A549 (cell line): ENCODE measurements at regions not wholly inside any gene's neighbourhood (a gene's known extent, or its start where the extent isn't known, plus 50 kb on each side); places are given as distances from the start of the nearest gene placed in this dataset.

ENCODE experiments used
- ATAC-seq, 2 experiments: fragments of 200-7000 bp in 1 of 2; fragments of >200 bp in 1 of 2; cut with Nextera tagmentation in 1 of 2; cut with Tn5 transposase in 1 of 2; 3 replicates each; pipeline versions ENCODE4 v1.8.0 to v1.9.1; 2018 to 2020; ENCODE audit warnings: mild to moderate bottlenecking in 1 of 2, moderate library complexity in 1 of 2
- CTCF ChIA-PET: fragments of 300-600 bp; sonication (Branson Sonifier 250); formaldehyde crosslinking; extraction: SDS; loops from one replicate; lab custom pipeline; 2021; ENCODE audit warnings: antibody characterized with exemption, inconsistent platforms; lab: Yijun Ruan, JAX
- POLR2A ChIA-PET: fragments of 350-600 bp; formaldehyde crosslinking; extraction: SDS; loops from one replicate; lab custom pipeline; 2021; ENCODE audit warnings: antibody characterized with exemption, inconsistent platforms; lab: Yijun Ruan, JAX
- DNase-seq, 2 experiments: peaks; one replicate each; pipeline versions ENCODE4 v3.0.0 to v3.0.0-alpha.2; 2011 to 2016; ENCODE audit warnings: low read depth in 1 of 2, low spot score in 1 of 2
- FAIRE-seq: peaks from 2 replicates; lab custom pipeline; 2011; peaks lifted over from hg19 to GRCh38; lab: Jason Lieb, UNC
- H3K27ac ChIP-seq, 2 experiments: fragments of >200 bp; sonication (Bioruptor Twin); formaldehyde crosslinking; 3 replicates each; pipeline ENCODE4 v1.5.1; 2016 to 2017
- H3K4me1 ChIP-seq: fragments of >200 bp; sonication (Bioruptor Twin); formaldehyde crosslinking; 3 replicates; pipeline ENCODE4 v1.6.1; 2016
- H3K4me2 ChIP-seq: fragments of >200 bp; sonication (Bioruptor Twin); formaldehyde crosslinking; 3 replicates; pipeline ENCODE4 v1.6.1; 2016
- H3K4me3 ChIP-seq: fragments of >200 bp; sonication (Bioruptor Twin); formaldehyde crosslinking; 3 replicates; pipeline ENCODE4 v1.5.1; 2016
- H3K9me3 ChIP-seq: fragments of >200 bp; sonication (Bioruptor Twin); formaldehyde crosslinking; 3 replicates; pipeline ENCODE4 v1.6.1; 2016
- BCL3 ChIP-seq: fragments of >200 bp; sonication (Bioruptor Twin); formaldehyde crosslinking; IDR thresholded peaks from 3 replicates; pipeline ENCODE4 v1.6.1; 2016
- CBX2 ChIP-seq: fragments of 200-600 bp; sonication (generic); IDR thresholded peaks from 2 replicates; pipeline ENCODE4 v1.6.1; 2016; ENCODE audit warnings: low read depth, mild to moderate bottlenecking, borderline replicate concordance
- CBX8 ChIP-seq: fragments of 200-600 bp; sonication (generic); IDR thresholded peaks from 2 replicates; pipeline ENCODE4 v1.6.1; 2016
- CHD4 ChIP-seq: fragments of 200-600 bp; sonication (generic); IDR thresholded peaks from 2 replicates; pipeline ENCODE4 v1.6.1; 2016; ENCODE audit warnings: antibody characterized with exemption, mild to moderate bottlenecking, borderline replicate concordance
- ELK1 ChIP-seq: fragments of 150-350 bp; IDR thresholded peaks from 2 replicates; pipeline ENCODE4 v1.6.1; 2014; ENCODE audit warnings: low read depth, mild to moderate bottlenecking, low read length
- EP300 ChIP-seq, 2 experiments: fragments of >200 bp; sonication (Bioruptor Twin); formaldehyde crosslinking; IDR thresholded peaks; 2 replicates in 1 of 2; 3 replicates in 1 of 2; pipeline ENCODE4 v1.6.1; 2016 to 2017
- HEYL ChIP-seq: fragments of 250-450 bp; sonication (Bioruptor Pico); IDR thresholded peaks from 2 replicates; pipeline ENCODE4 v1.8.0; 2021; ENCODE audit warnings: mild to moderate bottlenecking, moderate library complexity
- HMGXB4 ChIP-seq: fragments of 250-450 bp; sonication (Bioruptor Pico); IDR thresholded peaks from 2 replicates; pipeline ENCODE4 v1.5.0; 2021; ENCODE audit warnings: mild to moderate bottlenecking, moderate library complexity, borderline replicate concordance
- JUNB ChIP-seq: fragments of >200 bp; sonication (Bioruptor Twin); formaldehyde crosslinking; IDR thresholded peaks from 2 replicates; pipeline ENCODE4 v1.6.1; 2016
- KDM1A ChIP-seq: fragments of 200-600 bp; sonication (generic); IDR thresholded peaks from 2 replicates; pipeline ENCODE4 v1.6.1; 2016; ENCODE audit warnings: low read depth, mild to moderate bottlenecking
- MAFK ChIP-seq: fragments of 450-650 bp; IDR thresholded peaks from 2 replicates; pipeline ENCODE4 v1.6.1; 2014; ENCODE audit not compliant: partially characterized antibody
- RARB ChIP-seq: fragments of 250-450 bp; sonication (Bioruptor Pico); IDR thresholded peaks from 2 replicates; pipeline ENCODE4 v1.8.0; 2021; ENCODE audit warnings: mild to moderate bottlenecking, moderate library complexity
- TFCP2L1 ChIP-seq: fragments of 250-450 bp; sonication (Bioruptor Pico); IDR thresholded peaks from 2 replicates; pipeline ENCODE4 v1.5.0; 2021; ENCODE audit warnings: mild to moderate bottlenecking
- TP53 ChIP-seq: fragments of 250-450 bp; sonication (Bioruptor Pico); IDR thresholded peaks from 2 replicates; pipeline ENCODE4 v1.5.0; 2021; ENCODE audit warnings: mild to moderate bottlenecking, moderate library complexity
- USF2 ChIP-seq: fragments of 450-650 bp; IDR thresholded peaks from 2 replicates; pipeline ENCODE4 v1.6.1; 2014; ENCODE audit warnings: antibody characterized with exemption
- ZC3H11A ChIP-seq: fragments of 450-650 bp; IDR thresholded peaks from 2 replicates; pipeline ENCODE4 v1.6.1; 2014; ENCODE audit warnings: antibody characterized with exemption, mild to moderate bottlenecking
- ZFP36 ChIP-seq: fragments of 450-650 bp; IDR thresholded peaks from 2 replicates; pipeline ENCODE4 v1.6.1; 2014; ENCODE audit warnings: borderline replicate concordance; ENCODE audit not compliant: partially characterized antibody
- ZNF302 ChIP-seq: fragments of 250-450 bp; sonication (Bioruptor Pico); IDR thresholded peaks from 2 replicates; pipeline ENCODE4 v1.9.0; 2021; ENCODE audit warnings: inconsistent platforms, mild to moderate bottlenecking, moderate library complexity
- WGBS: methylation state at CpG from one replicate; pipeline ENCODE4 v1.1.6; 2017; ENCODE audit errors: missing lambda C conversion rate; 5-methylcytosine and 5-hydroxymethylcytosine counted together
- TF ChIP-seq, protein P1 (sequence below): fragments of >200 bp; sonication (Bioruptor Twin); formaldehyde crosslinking; IDR thresholded peaks from 3 replicates; pipeline ENCODE4 v1.5.1; 2016

GRCh38 chr17:5797447-5798050, 213.2 kb upstream of the NLRP1 start:
- Histone ChIP-seq H3K27ac (no peak overlapping the region), H3K4me2 (no peak overlapping the region), H3K9me3 (peaks cover 11% of the 10 kb centered on the region), H3K4me3 (no peak overlapping the region), H3K4me1 (no peaks in the 10 kb centered on the region)
- ChIA-PET CTCF (interaction anchor here (0.7 to 2.0 kb wide), 4 partner anchors 12 to 271 kb away, joined by 3 to 5 read pairs (median 3); no protein-coding TSS in a partner anchor), POLR2A (no interaction called here)
- no peak for FAIRE-seq
- no peak for DNase-seq
- no peak for ATAC-seq
- WGBS: 17% methylated on average over 12 of the region's 12 CpGs
- TF ChIP-seq TFCP2L1 (CRISPR knock-in tag): no peak
- no peak for TF ChIP-seq CBX2
- TF ChIP-seq MAFK: no peak
- TF ChIP-seq ZNF302 (CRISPR knock-in tag): no peak
- TF ChIP-seq ZFP36: no peak
- TF ChIP-seq TP53 (CRISPR knock-in tag): no peak

DNA sequence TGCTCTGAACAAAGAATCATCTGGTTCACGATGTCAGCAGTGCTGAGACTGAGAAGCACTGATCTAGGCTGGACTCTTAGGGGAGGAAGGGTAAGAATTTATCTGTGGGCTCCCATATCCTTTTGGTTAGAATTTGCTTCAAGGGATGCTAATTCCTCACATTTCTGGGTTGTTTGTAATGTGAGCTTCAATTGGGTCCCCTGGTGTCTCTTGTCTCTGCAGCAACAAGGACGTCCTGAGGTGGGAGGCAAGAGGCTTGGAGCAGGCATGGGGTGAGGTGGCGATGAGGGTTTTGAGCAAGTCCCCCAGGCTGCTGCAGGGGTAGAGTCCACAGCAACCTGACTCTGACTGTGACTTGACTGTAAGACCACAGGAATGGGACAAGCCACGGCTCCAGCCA, 213.8 kb upstream of the NLRP1 start:
- no peak for DNase-seq
- POLR2A ChIA-PET: no interaction called here

More for the DNA sequence above, 213.8 kb upstream of the NLRP1 start:
- no peak overlapping the region for H3K27ac ChIP-seq
- H3K4me3 ChIP-seq: no peak overlapping the region
- CTCF ChIA-PET: interaction anchor here (0.7 to 2.0 kb wide), 4 partner anchors 11 to 271 kb away, joined by 3 to 5 read pairs (median 3); no protein-coding TSS in a partner anchor
- no peak overlapping the region for H3K4me2 ChIP-seq
- WGBS: 21% methylated on average over 4 of the region's 4 CpGs
- TF ChIP-seq ZNF302 (CRISPR knock-in tag) (no peak), CHD4 (no peak), HMGXB4 (CRISPR knock-in tag) (no peak), HEYL (CRISPR knock-in tag) (no peak), BCL3 (no peak), USF2 (no peak), JUNB (no peak), RARB (CRISPR knock-in tag) (no peak), KDM1A (no peak), ELK1 (no peak), ZC3H11A (no peak), CBX8 (no peak), EP300 (IDR thresholded peaks at IDR 0.05) (no peak)
- TF ChIP-seq, protein P1, sequence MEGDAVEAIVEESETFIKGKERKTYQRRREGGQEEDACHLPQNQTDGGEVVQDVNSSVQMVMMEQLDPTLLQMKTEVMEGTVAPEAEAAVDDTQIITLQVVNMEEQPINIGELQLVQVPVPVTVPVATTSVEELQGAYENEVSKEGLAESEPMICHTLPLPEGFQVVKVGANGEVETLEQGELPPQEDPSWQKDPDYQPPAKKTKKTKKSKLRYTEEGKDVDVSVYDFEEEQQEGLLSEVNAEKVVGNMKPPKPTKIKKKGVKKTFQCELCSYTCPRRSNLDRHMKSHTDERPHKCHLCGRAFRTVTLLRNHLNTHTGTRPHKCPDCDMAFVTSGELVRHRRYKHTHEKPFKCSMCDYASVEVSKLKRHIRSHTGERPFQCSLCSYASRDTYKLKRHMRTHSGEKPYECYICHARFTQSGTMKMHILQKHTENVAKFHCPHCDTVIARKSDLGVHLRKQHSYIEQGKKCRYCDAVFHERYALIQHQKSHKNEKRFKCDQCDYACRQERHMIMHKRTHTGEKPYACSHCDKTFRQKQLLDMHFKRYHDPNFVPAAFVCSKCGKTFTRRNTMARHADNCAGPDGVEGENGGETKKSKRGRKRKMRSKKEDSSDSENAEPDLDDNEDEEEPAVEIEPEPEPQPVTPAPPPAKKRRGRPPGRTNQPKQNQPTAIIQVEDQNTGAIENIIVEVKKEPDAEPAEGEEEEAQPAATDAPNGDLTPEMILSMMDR: no peak
- FAIRE-seq (no peak), ATAC-seq (no peak)
- no peaks in the 10 kb centered on the region for H3K4me1 ChIP-seq
- peaks cover 6% of the 10 kb centered on the region for H3K9me3 ChIP-seq
